Gastroesophageal sphincter (tissue), 3 donors: ENCODE measurements at regions not wholly inside any gene's neighbourhood (a gene's known extent, or its start where the extent isn't known, plus 50 kb on each side); places are given as distances from the start of the nearest gene placed in this dataset.

Source experiments
- CTCF ChIP-seq, 4 experiments: fragments of 200-600 bp in 2 of 4; fragments of 450-650 bp in 2 of 4; sonication (generic) in 1 of 4; IDR thresholded peaks; one replicate each; pipeline ENCODE4 v1.5.1; 2017 to 2019; ENCODE audit warnings: antibody characterized with exemption in 4 of 4, mild to moderate bottlenecking in 2 of 4, moderate library complexity in 2 of 4
- EP300 ChIP-seq: sonication (generic); formaldehyde crosslinking; IDR thresholded peaks from one replicate; pipeline ENCODE4 v1.6.1; 2017; ENCODE audit warnings: antibody characterized with exemption, mild to moderate bottlenecking
- POLR2A ChIP-seq, 2 donors: fragments of 450-650 bp; IDR thresholded peaks; one replicate each; pipeline ENCODE4 v1.6.1; 2017; ENCODE audit warnings: antibody characterized with exemption in 2 of 2, mild to moderate bottlenecking in 2 of 2, moderate library complexity in 1 of 2
- POLR2AphosphoS5 ChIP-seq: sonication (generic); formaldehyde crosslinking; IDR thresholded peaks from one replicate; pipeline ENCODE4 v1.6.1; 2017; ENCODE audit warnings: antibody characterized with exemption

DNA sequence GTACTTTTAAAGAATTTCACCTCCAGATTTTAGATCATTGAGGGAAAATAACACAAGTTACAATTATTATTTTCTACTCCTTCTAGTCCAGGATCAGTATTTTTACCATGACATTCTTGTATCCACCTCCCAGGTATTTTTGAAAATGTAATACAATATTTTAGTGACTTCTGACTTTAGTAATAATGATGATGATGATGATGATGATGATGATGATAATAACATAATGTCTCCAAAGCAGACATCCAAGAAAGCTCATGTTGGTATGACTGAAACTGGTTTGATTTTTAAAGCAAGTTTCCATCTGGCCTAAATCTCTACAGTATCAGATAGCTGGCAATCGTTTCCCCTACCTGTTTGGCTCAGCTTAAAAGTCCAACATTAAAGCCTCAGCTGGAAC is 140.0 kb upstream of the GULP1 start:
- TF ChIP-seq EP300 (no peak), POLR2A (IDR thresholded peaks at IDR 0.05) (no peak), CTCF (IDR thresholded peaks at IDR 0.05) (no peak), POLR2AphosphoS5 (no peak)
